Activated T-cell treated with anti-CD3 and anti-CD28 coated beads, Interleukin-2, amount 50 U/mL, for 72 hours (primary cell): ENCODE measurements at regions not wholly inside any gene's neighbourhood (a gene's known extent, or its start where the extent isn't known, plus 50 kb on each side); places are given as distances from the start of the nearest gene placed in this dataset.

Experiments used
- ATAC-seq, 2 donors: fragments of 150-1000 bp; cut with Tn5 transposase; replicated peaks in 1 of 2; 2 replicates each; pipeline ENCODE4 v1.10.0; 2021; ENCODE audit warnings: moderate library complexity in 2 of 2, mild to moderate bottlenecking in 1 of 2
- DNase-seq, 2 donors: peaks; one replicate each; pipeline ENCODE4 v3.0.0; 2021 to 2022; ENCODE audit warnings: mixed read lengths in 1 of 2
- H3K27ac Mint-ChIP-seq: one replicate; pipeline ENCODE4 v1.8.0; 2022; ENCODE audit warnings: mild to moderate bottlenecking, moderate library complexity, mixed read lengths
- H3K27me3 Mint-ChIP-seq: one replicate; pipeline ENCODE4 v1.8.0; 2022; ENCODE audit warnings: low read depth, mixed read lengths
- H3K36me3 Mint-ChIP-seq, 2 donors: one replicate each; pipeline ENCODE4 v1.8.0; 2022; ENCODE audit warnings: mixed read lengths in 2 of 2, mild to moderate bottlenecking in 1 of 2; ENCODE audit not compliant: insufficient read depth in 2 of 2
- H3K4me1 Mint-ChIP-seq: one replicate; pipeline ENCODE4 v1.8.0; 2022; ENCODE audit warnings: low read depth, mixed read lengths
- H3K4me3 Mint-ChIP-seq, 2 donors: one replicate each; pipeline ENCODE4 v1.8.0; 2022; ENCODE audit warnings: mild to moderate bottlenecking in 2 of 2, mixed read lengths in 2 of 2, moderate library complexity in 2 of 2
- H3K9me3 Mint-ChIP-seq, 2 donors: one replicate each; pipeline ENCODE4 v1.8.0; 2022; ENCODE audit warnings: mixed read lengths in 2 of 2

- Mint-ChIP-seq H3K4me1 (no peaks in the 10 kb centered on the region), H3K9me3 (peaks cover 4 to 7% of the 10 kb centered on the region in 2 donors), H3K4me3 (no peak overlapping the region), H3K27me3 (peaks cover 5% of the 10 kb centered on the region), H3K36me3 (peaks cover under 1 to 3% of the 10 kb centered on the region in 2 donors), H3K27ac (no peak overlapping the region)
- ATAC-seq = no peak
- DNase-seq = no peak
Observed at GRCh38 chr4:1475277-1476139, 69.3 kb upstream of the NKX1-1 start.

GRCh38 chr4:1474126-1475090 lies 68.2 kb upstream of the NKX1-1 start:
- Mint-ChIP-seq H3K4me1 (no peaks in the 10 kb centered on the region), H3K9me3 (peaks cover 4 to 7% of the 10 kb centered on the region in 2 donors), H3K36me3 (peaks cover 0 to 1% of the 10 kb centered on the region in 2 donors), H3K27ac (no peak overlapping the region), H3K4me3 (no peak overlapping the region), H3K27me3 (peaks cover 5% of the 10 kb centered on the region)
- DNase-seq = no peak
- ATAC-seq = no peak

- ATAC-seq = no peak
- H3K4me1 Mint-ChIP-seq = no peaks in the 10 kb centered on the region
- H3K9me3 Mint-ChIP-seq = peaks cover 4 to 7% of the 10 kb centered on the region in 2 donors
- H3K27me3 Mint-ChIP-seq = peaks cover 5% of the 10 kb centered on the region
- H3K36me3 Mint-ChIP-seq = no peaks in the 10 kb centered on the region
- no peak overlapping the region for H3K4me3 Mint-ChIP-seq
- no peak for DNase-seq
- H3K27ac Mint-ChIP-seq = no peak overlapping the region
Observed at GRCh38 chr4:1473718-1474117, 67.5 kb upstream of the NKX1-1 start.

- no peak overlapping the region for H3K27ac Mint-ChIP-seq
- H3K27me3 Mint-ChIP-seq = peaks cover 6% of the 10 kb centered on the region
- peaks cover 0 to 3% of the 10 kb centered on the region in 2 donors for H3K36me3 Mint-ChIP-seq
- ATAC-seq (no peak), DNase-seq (no peak)
- H3K4me3 Mint-ChIP-seq = no peak overlapping the region
- no peaks in the 10 kb centered on the region for H3K4me1 Mint-ChIP-seq
- H3K9me3 Mint-ChIP-seq = peaks cover 10 to 11% of the 10 kb centered on the region in 2 donors
Observed at GRCh38 chr4:1472911-1473518, 66.8 kb upstream of the NKX1-1 start.

GRCh38 chr4:1472148-1472797 lies 66.0 kb upstream of the NKX1-1 start:
- Mint-ChIP-seq H3K4me1 (no peaks in the 10 kb centered on the region), H3K4me3 (no peak overlapping the region), H3K27ac (no peak overlapping the region), H3K9me3 (peaks cover 17 to 18% of the 10 kb centered on the region in 2 donors), H3K27me3 (peaks cover 11% of the 10 kb centered on the region), H3K36me3 (peaks cover 0 to 10% of the 10 kb centered on the region in 2 donors)
- DNase-seq (no peak), ATAC-seq (no peak)

- no peak overlapping the region for H3K27ac Mint-ChIP-seq
- ATAC-seq = no peak
- peaks cover 0 to 10% of the 10 kb centered on the region in 2 donors for H3K36me3 Mint-ChIP-seq
- H3K4me1 Mint-ChIP-seq = no peaks in the 10 kb centered on the region
- no peak for DNase-seq
- peaks cover 11% of the 10 kb centered on the region for H3K27me3 Mint-ChIP-seq
- peaks cover 17 to 18% of the 10 kb centered on the region in 2 donors for H3K9me3 Mint-ChIP-seq
- H3K4me3 Mint-ChIP-seq = no peak overlapping the region
Observed at GRCh38 chr4:1471443-1472147, 65.4 kb upstream of the NKX1-1 start.

- Mint-ChIP-seq H3K27me3 (peaks cover 11% of the 10 kb centered on the region), H3K36me3 (peaks cover 0 to 10% of the 10 kb centered on the region in 2 donors), H3K4me3 (no peak overlapping the region), H3K27ac (no peak overlapping the region), H3K4me1 (no peaks in the 10 kb centered on the region), H3K9me3 (peaks cover 17 to 18% of the 10 kb centered on the region in 2 donors)
- no peak for DNase-seq
- ATAC-seq = no peak
Observed at GRCh38 chr4:1470816-1471442, 64.7 kb upstream of the NKX1-1 start.

GRCh38 chr4:1470393-1470670 lies 64.1 kb upstream of the NKX1-1 start:
- H3K27me3 Mint-ChIP-seq = peaks cover 11% of the 10 kb centered on the region
- H3K9me3 Mint-ChIP-seq = peaks cover 12% of the 10 kb centered on the region in 2 donors
- DNase-seq (no peak), ATAC-seq (no peak)
- H3K36me3 Mint-ChIP-seq = peaks cover 0 to 10% of the 10 kb centered on the region in 2 donors
- no peak overlapping the region for H3K27ac Mint-ChIP-seq
- H3K4me3 Mint-ChIP-seq = no peak overlapping the region
- no peaks in the 10 kb centered on the region for H3K4me1 Mint-ChIP-seq

- Mint-ChIP-seq H3K27me3 (peaks cover 11% of the 10 kb centered on the region), H3K27ac (no peak overlapping the region), H3K4me3 (no peak overlapping the region), H3K4me1 (no peaks in the 10 kb centered on the region), H3K9me3 (peaks cover 12% of the 10 kb centered on the region in 2 donors), H3K36me3 (peaks cover 0 to 10% of the 10 kb centered on the region in 2 donors)
- DNase-seq = no peak
- ATAC-seq = no peak
Observed at GRCh38 chr4:1469607-1470392, 63.6 kb upstream of the NKX1-1 start.

- Mint-ChIP-seq H3K4me3 (no peak overlapping the region), H3K4me1 (no peaks in the 10 kb centered on the region), H3K36me3 (peaks cover 0 to 10% of the 10 kb centered on the region in 2 donors), H3K9me3 (peaks cover 12% of the 10 kb centered on the region in 2 donors), H3K27me3 (peaks cover 11% of the 10 kb centered on the region), H3K27ac (no peak overlapping the region)
- DNase-seq (no peak), ATAC-seq (no peak)
Observed at GRCh38 chr4:1469043-1469442, 62.8 kb upstream of the NKX1-1 start.
